PC-3 (cell line): ENCODE measurements at regions not wholly inside any gene's neighbourhood (a gene's known extent, or its start where the extent isn't known, plus 50 kb on each side); places are given as distances from the start of the nearest gene placed in this dataset.

Source experiments
- ATAC-seq: fragments of 200-7000 bp; cut with Tn5 transposase; 2 replicates; pipeline ENCODE4 v1.9.1; 2020; ENCODE audit warnings: mild to moderate bottlenecking, moderate library complexity
- BruUV-seq: library from RNA; stranded (reverse); fragments of 400-500 nt; replicated peaks from 2 replicates; lab custom pipeline; 2021; lab: Mats Ljungman, UMichigan
- CTCF ChIA-PET: fragments of 300-600 bp; sonication (Branson Sonifier 250); formaldehyde crosslinking; loops from one replicate; lab custom pipeline; 2022; ENCODE audit warnings: antibody characterized with exemption; lab: Charles Lee
- POLR2A ChIA-PET: fragments of 300-600 bp; sonication (Branson Sonifier 250); formaldehyde crosslinking; loops from one replicate; lab custom pipeline; 2022; ENCODE audit warnings: antibody characterized with exemption; ENCODE audit not compliant: unreplicated experiment; lab: Charles Lee
- DNase-seq: peaks from one replicate; pipeline ENCODE4 v3.0.0-alpha.2; 2015
- H2AFZ ChIP-seq: fragments of 300-600 bp; sonication (generic); 2 replicates; pipeline ENCODE4 v1.6.0; 2016; ENCODE audit warnings: antibody characterized with exemption, low read length
- H3F3A ChIP-seq: fragments of 300-600 bp; sonication (generic); one replicate; pipeline ENCODE4 v1.6.0; 2017; ENCODE audit warnings: antibody characterized with exemption, low read length, control low read depth, mild to moderate bottlenecking; ENCODE audit not compliant: unreplicated experiment
- H3K27ac ChIP-seq: fragments of 300-600 bp; sonication (generic); 2 replicates; pipeline ENCODE4 v1.5.1; 2016; ENCODE audit warnings: mild to moderate bottlenecking, low read length
- H3K27me3 ChIP-seq: fragments of 300-600 bp; sonication (generic); 2 replicates; pipeline ENCODE4 v1.6.1; 2016; ENCODE audit warnings: low read length, mixed read lengths
- H3K36me3 ChIP-seq: fragments of 300-600 bp; sonication (generic); 2 replicates; pipeline ENCODE4 v1.6.1; 2016; ENCODE audit warnings: low read depth, mixed run types, low read length, mixed read lengths
- H3K4me1 ChIP-seq: fragments of 300-600 bp; sonication (generic); 2 replicates; pipeline ENCODE4 v1.5.1; 2016; ENCODE audit warnings: low read length; ENCODE audit not compliant: insufficient read depth
- H3K4me2 ChIP-seq: fragments of 300-600 bp; sonication (generic); 2 replicates; pipeline ENCODE4 v1.6.0; 2016; ENCODE audit warnings: low read length
- H3K4me3 ChIP-seq: fragments of 300-600 bp; sonication (generic); 2 replicates; pipeline ENCODE4 v1.5.1; 2016; ENCODE audit warnings: mild to moderate bottlenecking, low read length, mixed read lengths
- H3K79me2 ChIP-seq: fragments of 300-600 bp; sonication (generic); 2 replicates; pipeline ENCODE4 v1.6.1; 2017; ENCODE audit warnings: low read length, mixed read lengths
- H3K9ac ChIP-seq: fragments of 300-600 bp; sonication (generic); 2 replicates; pipeline ENCODE4 v1.6.0; 2016; ENCODE audit warnings: mild to moderate bottlenecking, low read length
- H3K9me2 ChIP-seq: fragments of 300-600 bp; sonication (generic); replicated peaks from 2 replicates; pipeline ENCODE4 v1.6.1; 2016; ENCODE audit warnings: mixed run types, low read length, mixed read lengths
- H3K9me3 ChIP-seq: fragments of 300-600 bp; sonication (generic); 2 replicates; pipeline ENCODE4 v1.6.1; 2016; ENCODE audit warnings: low read length, mixed read lengths
- H4K20me1 ChIP-seq: fragments of 300-600 bp; sonication (generic); 2 replicates; pipeline ENCODE4 v1.6.1; 2016; ENCODE audit warnings: low read length, mixed read lengths
- EZH2 ChIP-seq: fragments of 300-600 bp; sonication (generic); IDR thresholded peaks from one replicate; pipeline ENCODE4 v1.6.1; 2017; ENCODE audit warnings: antibody characterized with exemption, mild to moderate bottlenecking, low read length; ENCODE audit not compliant: unreplicated experiment
- EZH2phosphoT487 ChIP-seq: fragments of 300-600 bp; sonication (generic); IDR thresholded peaks from 2 replicates; pipeline ENCODE4 v1.6.1; 2018; ENCODE audit warnings: mild to moderate bottlenecking, antibody characterized with exemption, low read length, borderline replicate concordance
- intact Hi-C: fragments of 100-400 bp; cut with micrococcal nuclease; formaldehyde crosslinking; loops from 2 replicates; pipeline ENCODE4 v1.9.0; 2023
- TF ChIP-seq, protein P1 (sequence below): fragments of 300-600 bp; sonication (generic); conservative IDR thresholded peaks from 2 replicates; pipeline ENCODE4 v1.5.1; 2017; ENCODE audit warnings: antibody characterized with exemption, low read depth, mild to moderate bottlenecking, low read length

- no peak for ATAC-seq
- BruUV-seq: no TSS peak
- H3K9me2 ChIP-seq: no peaks in the 10 kb centered on the region
- no peak overlapping the region for H2AFZ ChIP-seq
- no peak overlapping the region for H3K4me2 ChIP-seq
- CTCF ChIA-PET: interaction anchor here (0.8 kb wide), 1 partner anchor 254 kb away, joined by 3 read pairs; no protein-coding TSS in a partner anchor
- H3K9ac ChIP-seq: no peak overlapping the region
- H3K36me3 ChIP-seq: no peaks in the 10 kb centered on the region
- H3K27me3 ChIP-seq: no peaks in the 10 kb centered on the region
- no peaks in the 10 kb centered on the region for H3K9me3 ChIP-seq
- intact Hi-C loops: loop anchor here (5.0 kb wide), 1 partner anchor 661 kb away; no protein-coding TSS in a partner anchor
- no peaks in the 10 kb centered on the region for H3K79me2 ChIP-seq
- no peak overlapping the region for H3K4me3 ChIP-seq
- 0 out of 2 replicates have a peak, but pooled peaks cover 4% of the 10 kb centered on the region for H3K4me1 ChIP-seq
- no peak overlapping the region for H3K27ac ChIP-seq
- TF ChIP-seq EZH2 (no peak), EZH2phosphoT487 (no peak)
- TF ChIP-seq, protein P1, sequence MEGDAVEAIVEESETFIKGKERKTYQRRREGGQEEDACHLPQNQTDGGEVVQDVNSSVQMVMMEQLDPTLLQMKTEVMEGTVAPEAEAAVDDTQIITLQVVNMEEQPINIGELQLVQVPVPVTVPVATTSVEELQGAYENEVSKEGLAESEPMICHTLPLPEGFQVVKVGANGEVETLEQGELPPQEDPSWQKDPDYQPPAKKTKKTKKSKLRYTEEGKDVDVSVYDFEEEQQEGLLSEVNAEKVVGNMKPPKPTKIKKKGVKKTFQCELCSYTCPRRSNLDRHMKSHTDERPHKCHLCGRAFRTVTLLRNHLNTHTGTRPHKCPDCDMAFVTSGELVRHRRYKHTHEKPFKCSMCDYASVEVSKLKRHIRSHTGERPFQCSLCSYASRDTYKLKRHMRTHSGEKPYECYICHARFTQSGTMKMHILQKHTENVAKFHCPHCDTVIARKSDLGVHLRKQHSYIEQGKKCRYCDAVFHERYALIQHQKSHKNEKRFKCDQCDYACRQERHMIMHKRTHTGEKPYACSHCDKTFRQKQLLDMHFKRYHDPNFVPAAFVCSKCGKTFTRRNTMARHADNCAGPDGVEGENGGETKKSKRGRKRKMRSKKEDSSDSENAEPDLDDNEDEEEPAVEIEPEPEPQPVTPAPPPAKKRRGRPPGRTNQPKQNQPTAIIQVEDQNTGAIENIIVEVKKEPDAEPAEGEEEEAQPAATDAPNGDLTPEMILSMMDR: no peak
- H4K20me1 ChIP-seq: no peaks in the 10 kb centered on the region
- H3F3A ChIP-seq: no peaks in the 10 kb centered on the region
- POLR2A ChIA-PET: no interaction called here
- no peak for DNase-seq
Measured at GRCh38 chr12:59088673-59089072, 168.4 kb upstream of the LRIG3 start.

GRCh38 chr12:59087691-59088090 lies 167.4 kb upstream of the LRIG3 start:
- H3K36me3 ChIP-seq: no peaks in the 10 kb centered on the region
- ChIA-PET POLR2A (no interaction called here), CTCF (interaction anchor here (0.6 to 0.7 kb wide), 2 partner anchors 546 to 795 kb away, joined by 3 read pairs; no protein-coding TSS in a partner anchor)
- no peak overlapping the region for H3K9ac ChIP-seq
- DNase-seq: no peak
- H2AFZ ChIP-seq: no peak overlapping the region
- BruUV-seq: no TSS peak
- no peak overlapping the region for H3K27ac ChIP-seq
- TF ChIP-seq EZH2phosphoT487 (no peak), EZH2 (no peak)
- H3K4me3 ChIP-seq: no peak overlapping the region
- H3K4me1 ChIP-seq: 0 out of 2 replicates have a peak, but pooled peaks cover 4% of the 10 kb centered on the region
- H3K9me2 ChIP-seq: no peaks in the 10 kb centered on the region
- H4K20me1 ChIP-seq: no peaks in the 10 kb centered on the region
- H3K4me2 ChIP-seq: no peak overlapping the region
- H3K9me3 ChIP-seq: no peaks in the 10 kb centered on the region
- no peaks in the 10 kb centered on the region for H3K79me2 ChIP-seq
- intact Hi-C loops: loop anchor here (1.0 to 5.0 kb wide), 7 partner anchors 173 to 1105 kb away; no protein-coding TSS in a partner anchor
- H3K27me3 ChIP-seq: no peaks in the 10 kb centered on the region
- H3F3A ChIP-seq: no peaks in the 10 kb centered on the region
- no peak for ATAC-seq

DNA sequence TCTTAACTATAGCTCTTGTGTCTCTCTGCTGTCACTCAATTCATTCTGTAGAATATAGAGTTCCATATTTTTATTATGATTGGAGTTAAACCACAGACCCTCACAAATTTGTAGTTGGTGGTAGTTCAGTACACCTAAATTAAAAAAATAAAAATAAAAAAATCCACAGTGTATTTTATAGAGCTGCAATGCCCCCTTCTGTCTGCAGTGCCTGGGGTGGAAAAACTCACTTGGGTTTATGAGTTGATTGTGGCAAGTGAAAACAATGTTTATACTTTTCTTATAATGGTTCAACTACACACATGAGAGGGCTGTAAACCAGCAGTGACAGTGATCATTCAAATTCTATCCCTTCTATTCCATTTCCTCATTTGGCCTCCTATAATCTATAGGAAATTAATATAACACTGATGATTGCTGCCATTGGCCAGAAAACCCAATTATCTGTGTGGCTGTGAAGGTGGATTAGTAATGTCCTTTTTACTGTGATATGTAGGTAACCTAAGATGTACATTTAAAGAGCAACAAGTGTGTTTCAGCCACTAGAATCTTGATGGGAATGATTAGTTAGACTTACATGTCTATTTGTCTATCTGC lies 166.9 kb upstream of the LRIG3 start:
- TF ChIP-seq, protein P1: peak; percentile 78
- TF ChIP-seq EZH2phosphoT487 (no peak), EZH2 (no peak)
- ChIA-PET POLR2A (no interaction called here), CTCF (interaction anchor here (0.6 to 0.7 kb wide), 2 partner anchors 546 to 795 kb away, joined by 3 read pairs; no protein-coding TSS in a partner anchor)
- H3K27me3 ChIP-seq: no peaks in the 10 kb centered on the region
- BruUV-seq: no TSS peak
- H3K4me3 ChIP-seq: no peak overlapping the region
- ATAC-seq (peak; percentile 50), DNase-seq (peak; percentile 37)
- no peak overlapping the region for H3K4me2 ChIP-seq
- H3F3A ChIP-seq: no peaks in the 10 kb centered on the region
- H2AFZ ChIP-seq: no peak overlapping the region
- no peaks in the 10 kb centered on the region for H3K9me2 ChIP-seq
- H4K20me1 ChIP-seq: no peaks in the 10 kb centered on the region
- H3K9me3 ChIP-seq: no peaks in the 10 kb centered on the region
- no peak overlapping the region for H3K27ac ChIP-seq
- no peaks in the 10 kb centered on the region for H3K36me3 ChIP-seq
- 0 out of 2 replicates have a peak, but pooled peaks cover 4% of the 10 kb centered on the region for H3K4me1 ChIP-seq
- intact Hi-C loops: loop anchor here (1.0 to 5.0 kb wide), 7 partner anchors 172 to 1104 kb away; no protein-coding TSS in a partner anchor
- H3K9ac ChIP-seq: no peak overlapping the region
- no peaks in the 10 kb centered on the region for H3K79me2 ChIP-seq
